Endothelial cell of umbilical vein (primary cell): ENCODE measurements at regions not wholly inside any gene's neighbourhood (a gene's known extent, or its start where the extent isn't known, plus 50 kb on each side); places are given as distances from the start of the nearest gene placed in this dataset.

ENCODE experiments used
- BruUV-seq: library from RNA; stranded (reverse); fragments of 400-500 nt; replicated peaks from 2 replicates; lab custom pipeline; 2021; lab: Mats Ljungman, UMichigan
- CTCF ChIA-PET: fragments of 300-600, 350-600 bp; sonication (Branson Sonifier 250); formaldehyde crosslinking; loops from one replicate; lab custom pipeline; 2021; ENCODE audit warnings: antibody characterized with exemption, inconsistent platforms; lab: Charles Lee
- POLR2A ChIA-PET: fragments of 300-600, 350-600 bp; sonication (Branson Sonifier 250); formaldehyde crosslinking; loops from one replicate; lab custom pipeline; 2021; ENCODE audit warnings: antibody characterized with exemption, inconsistent platforms; lab: Charles Lee
- DNase-seq: peaks from one replicate; pipeline ENCODE4 v3.0.0-alpha.2; 2011; ENCODE audit warnings: low read depth, low spot score
- FAIRE-seq: peaks from 2 replicates; lab custom pipeline; 2011; peaks lifted over from hg19 to GRCh38; lab: Jason Lieb, UNC
- H2AFZ ChIP-seq: 2 replicates; pipeline ENCODE4 v1.6.0; 2012; ENCODE audit warnings: low read depth, low read length, control low read depth, inconsistent platforms
- H3K27ac ChIP-seq: 2 replicates; pipeline ENCODE4 v1.5.1; 2011; ENCODE audit warnings: low read depth, mild to moderate bottlenecking, control low read depth, low read length, moderate library complexity; ENCODE audit not compliant: insufficient read depth
- H3K27me3 ChIP-seq, 2 experiments: 2 replicates each; pipeline versions ENCODE4 v1.6.0 to v1.6.1; 2011; ENCODE audit warnings: low read length in 2 of 2, mixed read lengths in 1 of 2; ENCODE audit not compliant: control insufficient read depth in 2 of 2, insufficient read depth in 2 of 2
- H3K36me3 ChIP-seq, 2 experiments: 2 replicates in 1 of 2; 3 replicates in 1 of 2; pipeline ENCODE4 v1.5.1; 2011; ENCODE audit warnings: low read length in 2 of 2, mild to moderate bottlenecking in 1 of 2, moderate library complexity in 1 of 2; ENCODE audit not compliant: control insufficient read depth in 2 of 2, insufficient read depth in 2 of 2; ENCODE audit errors: extremely low read depth in 1 of 2
- H3K4me1 ChIP-seq: 3 replicates; pipeline ENCODE4 v1.5.1; 2011; ENCODE audit warnings: mild to moderate bottlenecking, low read length; ENCODE audit not compliant: control insufficient read depth, insufficient read depth; ENCODE audit errors: extremely low read depth
- H3K4me2 ChIP-seq: 2 replicates; pipeline ENCODE4 v1.6.1; 2011; ENCODE audit warnings: low read length, control low read depth, mixed read lengths; ENCODE audit not compliant: insufficient read depth
- H3K4me3 ChIP-seq, 3 experiments: fragments of 200-600 bp in 1 of 3; sonication (generic), shearing (Covaris generic) in 1 of 3; replicated peaks in 1 of 3; 2 replicates each; pipeline ENCODE4 v1.5.1; 2011 to 2016; ENCODE audit warnings: control low read depth in 3 of 3, low read length in 3 of 3, mild to moderate bottlenecking in 2 of 3, inconsistent platforms in 1 of 3, low read depth in 1 of 3, moderate library complexity in 1 of 3; ENCODE audit not compliant: insufficient read depth in 1 of 3
- H3K79me2 ChIP-seq: 2 replicates; pipeline ENCODE4 v1.6.0; 2012; ENCODE audit warnings: low read length, inconsistent platforms; ENCODE audit not compliant: control insufficient read depth, insufficient read depth
- H3K9ac ChIP-seq: replicated peaks from 2 replicates; pipeline ENCODE3; 2011; ENCODE audit warnings: low read length, control low read depth; ENCODE audit not compliant: insufficient read depth; ENCODE audit errors: extremely low read depth
- H3K9me1 ChIP-seq: replicated peaks from 3 replicates; pipeline ENCODE4 v1.6.0; 2011; ENCODE audit warnings: mild to moderate bottlenecking, low read length; ENCODE audit not compliant: control insufficient read depth, insufficient read depth; ENCODE audit errors: extremely low read depth
- H3K9me3 ChIP-seq: replicated peaks from 2 replicates; pipeline ENCODE4 v1.5.1; 2012; ENCODE audit warnings: low read length, inconsistent platforms; ENCODE audit not compliant: control insufficient read depth, insufficient read depth
- H4K20me1 ChIP-seq: replicated peaks from 2 replicates; pipeline ENCODE3; 2011; ENCODE audit warnings: mild to moderate bottlenecking, low read length; ENCODE audit not compliant: control insufficient read depth, insufficient read depth; ENCODE audit errors: extremely low read depth
- CTCF ChIP-seq, 2 donors: IDR thresholded peaks; 1 replicate in 1 of 2; 2 replicates in 1 of 2; pipeline ENCODE4 v1.5.1; 2011; ENCODE audit warnings: low read length in 2 of 2, mild to moderate bottlenecking in 2 of 2, moderate library complexity in 2 of 2, control low read depth in 1 of 2, inconsistent platforms in 1 of 2, low read depth in 1 of 2; ENCODE audit not compliant: insufficient read depth in 1 of 2; ENCODE audit errors: extremely low read depth in 1 of 2
- EZH2 ChIP-seq: IDR thresholded peaks from 2 replicates; pipeline ENCODE4 v1.6.1; 2012; ENCODE audit warnings: borderline replicate concordance, low read depth, mild to moderate bottlenecking, moderate library complexity, low read length, inconsistent platforms; ENCODE audit not compliant: severe bottlenecking
- FOS ChIP-seq: IDR thresholded peaks from 2 replicates; pipeline ENCODE4 v1.6.1; 2011; ENCODE audit warnings: mild to moderate bottlenecking, low read length, moderate library complexity, borderline replicate concordance; ENCODE audit not compliant: insufficient read depth
- GATA2 ChIP-seq: IDR thresholded peaks from 2 replicates; pipeline ENCODE4 v1.7.0; 2011; ENCODE audit warnings: low read depth, mild to moderate bottlenecking, moderate library complexity, mixed read lengths, low read length; ENCODE audit not compliant: insufficient read length, insufficient read depth
- JUN ChIP-seq: IDR thresholded peaks from 2 replicates; pipeline ENCODE4 v1.6.1; 2011; ENCODE audit warnings: borderline replicate concordance, low read depth; ENCODE audit not compliant: insufficient read length, insufficient read depth
- MAX ChIP-seq: IDR thresholded peaks from 2 replicates; pipeline ENCODE4 v1.6.1; 2011; ENCODE audit not compliant: insufficient read depth, insufficient read length
- MYC ChIP-seq: IDR thresholded peaks from one replicate; pipeline ENCODE4 v1.6.1; 2011; ENCODE audit warnings: mild to moderate bottlenecking, low read depth, low read length
- POLR2A ChIP-seq: IDR thresholded peaks from 2 replicates; pipeline ENCODE4 v1.6.1; 2012; ENCODE audit warnings: low read depth, mild to moderate bottlenecking, control low read depth, low read length
- POLR2AphosphoS5 ChIP-seq: IDR thresholded peaks from 2 replicates; pipeline ENCODE4 v1.6.1; 2012; ENCODE audit warnings: low read depth, mild to moderate bottlenecking, control low read depth, low read length, moderate library complexity; ENCODE audit not compliant: insufficient read depth
- dilution Hi-C: fragments of 300-500 bp; cut with MboI; formaldehyde crosslinking; loops from one replicate; pipeline ENCODE4 v1.15.0; 2019; ENCODE audit warnings: low sequenced_read_pairs; ENCODE audit not compliant: extremely low pct_ligation_motif_present
- intact Hi-C: fragments of 100-400 bp; cut with micrococcal nuclease; formaldehyde crosslinking; loops from one replicate; pipeline ENCODE4 v1.10.0; 2022

DNA sequence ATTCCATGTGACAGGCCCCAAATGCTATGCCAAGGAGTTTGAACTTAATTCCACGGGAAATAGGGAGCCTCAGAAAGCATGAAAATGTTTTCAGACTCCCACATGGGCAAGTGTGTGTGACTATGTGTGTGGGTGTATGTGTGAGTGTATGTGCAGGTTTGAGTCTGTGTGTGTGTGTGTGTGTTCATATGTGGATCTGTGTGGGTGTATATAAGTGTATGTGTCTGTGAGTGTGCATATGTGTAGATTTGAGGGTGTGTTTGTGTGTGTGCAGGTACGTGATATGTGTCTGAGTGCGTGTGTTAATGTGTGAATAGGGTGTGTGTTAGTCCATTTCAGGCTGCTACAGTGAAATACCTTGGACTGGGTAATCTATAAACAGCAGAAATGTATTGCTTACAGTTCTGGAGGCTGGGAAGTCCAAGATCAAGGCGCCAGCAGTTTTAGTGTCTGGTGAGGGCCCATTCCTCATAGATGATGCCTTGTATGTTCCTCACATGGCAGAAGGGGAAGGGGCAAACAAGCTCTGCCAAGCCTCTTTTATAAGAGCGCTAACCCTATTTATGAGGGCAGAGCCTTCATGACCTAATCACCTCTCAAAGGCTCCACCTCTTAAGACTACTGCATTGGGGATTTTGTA, 181.1 kb upstream of the TAB2 start:
- Histone ChIP-seq H3K79me2 (no peaks in the 10 kb centered on the region), H3K4me1 (no peaks in the 10 kb centered on the region), H3K27me3 (peaks cover 0 to 7% of the 10 kb centered on the region in 2 experiments), H3K9me1 (no peaks in the 10 kb centered on the region), H3K36me3 (no peaks in the 10 kb centered on the region), H3K27ac (no peak overlapping the region), H3K4me3 (no peak overlapping the region), H3K9ac (no peak overlapping the region), H4K20me1 (no peaks in the 10 kb centered on the region), H2AFZ (no peak overlapping the region), H3K4me2 (no peak overlapping the region), H3K9me3 (no peaks in the 10 kb centered on the region)
- DNase-seq (no peak), FAIRE-seq (no peak)
- ChIA-PET POLR2A (no interaction called here), CTCF (no interaction called here)
- intact Hi-C loops (no loop called here), dilution Hi-C loops (no loop called here)
- no peak for TF ChIP-seq FOS
- TF ChIP-seq CTCF (IDR thresholded peaks at IDR 0.05; ENCODE audit: extremely low read depth in 1 of 2, insufficient read depth in 1 of 2, low read depth in 1 of 2, low read length in 2 of 2) = no peak
- TF ChIP-seq MYC = no peak
- TF ChIP-seq JUN = no peak
- TF ChIP-seq POLR2AphosphoS5 = no peak
- no peak for TF ChIP-seq POLR2A
- TF ChIP-seq MAX = no peak
- no peak for TF ChIP-seq GATA2
- no peak for TF ChIP-seq EZH2
- no TSS peak for BruUV-seq
